Spleen (tissue), 7 donors: ENCODE measurements at regions not wholly inside any gene's neighbourhood (a gene's known extent, or its start where the extent isn't known, plus 50 kb on each side); places are given as distances from the start of the nearest gene placed in this dataset.

Source experiments
- CTCF ChIP-seq, 11 experiments: fragments of 200-600 bp in 7 of 11; fragments of 450-650 bp in 4 of 11; sonication (generic) in 4 of 11; IDR thresholded peaks in 8 of 11; conservative IDR thresholded peaks in 3 of 11; 1 replicate in 7 of 11; 2 replicates in 4 of 11; pipeline versions ENCODE4 v1.4.0 to v1.8.0; 2016 to 2021; ENCODE audit warnings: antibody characterized with exemption in 11 of 11, inconsistent platforms in 4 of 11, mild to moderate bottlenecking in 1 of 11
- POLR2A ChIP-seq, 3 donors: fragments of 450-650 bp; IDR thresholded peaks; one replicate each; pipeline ENCODE4 v1.5.1; 2017; ENCODE audit warnings: antibody characterized with exemption in 3 of 3, mild to moderate bottlenecking in 1 of 3
- POLR2AphosphoS5 ChIP-seq, 3 donors: sonication (generic); formaldehyde crosslinking; IDR thresholded peaks; one replicate each; pipeline ENCODE4 v1.5.1; 2017; ENCODE audit warnings: antibody characterized with exemption in 3 of 3
- donor health status: DM: no; HTN: no; CAD: no; lungs with moderate emphysema.
- donor health status: DM: no; HTN: no; CAD: no.
- donor health status: DM: no; HTN: no; CAD: no.

- no peak for TF ChIP-seq POLR2AphosphoS5 (IDR thresholded peaks at IDR 0.05)
- TF ChIP-seq POLR2A (IDR thresholded peaks at IDR 0.05) = no peak
- no peak for TF ChIP-seq CTCF (IDR thresholded peaks at IDR 0.05 in 8 of 11, conservative IDR thresholded peaks at IDR 0.05 in 3 of 11)
These were observed 395.7 kb upstream of the ST6GAL2 start for GRCh38 chr2:107281637-107282036.
